Upper lobe of left lung (tissue), 4 donors: ENCODE measurements at regions not wholly inside any gene's neighbourhood (a gene's known extent, or its start where the extent isn't known, plus 50 kb on each side); places are given as distances from the start of the nearest gene placed in this dataset.

Experiments
- CTCF ChIP-seq, 6 experiments: fragments of 450-650 bp in 4 of 6; fragments of 200-600 bp in 2 of 6; sonication (generic) in 2 of 6; IDR thresholded peaks; one replicate each; pipeline ENCODE4 v1.5.1; 2016 to 2019; ENCODE audit warnings: antibody characterized with exemption in 6 of 6
- POLR2A ChIP-seq, 4 donors: fragments of 450-650 bp; IDR thresholded peaks; one replicate each; pipeline ENCODE4 v1.5.1; 2016 to 2017; ENCODE audit warnings: antibody characterized with exemption in 4 of 4, mild to moderate bottlenecking in 2 of 4

- TF ChIP-seq CTCF (IDR thresholded peaks at IDR 0.05) (no peak), POLR2A (IDR thresholded peaks at IDR 0.05) (no peak)
These were observed 358.2 kb downstream of the MN1 start for GRCh38 chr22:27443306-27443705.
